Esophagus muscularis mucosa (tissue), 4 donors: ENCODE measurements at regions not wholly inside any gene's neighbourhood (a gene's known extent, or its start where the extent isn't known, plus 50 kb on each side); places are given as distances from the start of the nearest gene placed in this dataset.
"Not testable (repeated sequence)": the region's sequence is repeated elsewhere in the genome, so short reads cannot be mapped to it uniquely, and the experiment has no call there.

Experiments used
- DNase-seq: peaks from one replicate; pipeline ENCODE4 v3.0.0-alpha.2; 2017; ENCODE audit errors: extremely low spot score
- H3K27ac ChIP-seq, 4 donors: fragments of 200-600 bp; sonication (generic); replicated peaks in 1 of 4; 1 replicate in 3 of 4; 2 replicates in 1 of 4; pipeline ENCODE4 v1.5.1; 2016 to 2019; ENCODE audit warnings: mild to moderate bottlenecking in 1 of 4
- H3K27me3 ChIP-seq, 4 donors: fragments of 200-600 bp; sonication (generic); one replicate each; pipeline versions ENCODE4 v1.5.1 to v1.6.0; 2016 to 2019
- H3K36me3 ChIP-seq, 4 donors: fragments of 200-600 bp; sonication (generic); one replicate each; pipeline ENCODE4 v1.5.1; 2016 to 2019
- H3K4me1 ChIP-seq, 4 donors: fragments of 200-600 bp; sonication (generic); one replicate each; pipeline ENCODE4 v1.5.1; 2016 to 2019
- H3K4me3 ChIP-seq, 4 donors: fragments of 200-600 bp; sonication (generic); 1 replicate in 2 of 4; 2 replicates in 2 of 4; pipeline ENCODE4 v1.5.1; 2016 to 2019; ENCODE audit warnings: mild to moderate bottlenecking in 4 of 4, moderate library complexity in 1 of 4
- H3K9me3 ChIP-seq, 4 donors: fragments of 200-600 bp; sonication (generic); 1 replicate in 3 of 4; 2 replicates in 1 of 4; pipeline ENCODE4 v1.5.1; 2016 to 2019
- EP300 ChIP-seq: sonication (generic); formaldehyde crosslinking; IDR thresholded peaks from one replicate; pipeline ENCODE4 v1.6.1; 2017; ENCODE audit warnings: antibody characterized with exemption
- POLR2A ChIP-seq: fragments of 450-650 bp; IDR thresholded peaks from one replicate; pipeline ENCODE4 v1.6.1; 2017; ENCODE audit warnings: antibody characterized with exemption, moderate library complexity, mild to moderate bottlenecking, low read depth
- POLR2AphosphoS5 ChIP-seq, 2 donors: sonication (generic); formaldehyde crosslinking; IDR thresholded peaks; one replicate each; pipeline ENCODE4 v1.6.1; 2017; ENCODE audit warnings: antibody characterized with exemption in 2 of 2
- WGBS: methylation state at CpG from one replicate; pipeline ENCODE4 v1.1.5; 2018; 5-methylcytosine and 5-hydroxymethylcytosine counted together
- intact Hi-C: fragments of 100-400 bp; cut with DNase I; formaldehyde crosslinking; loops from one replicate; pipeline ENCODE4 v1.15.1; 2023
- TF ChIP-seq, protein P1 (sequence below), 3 experiments: fragments of 200-600 bp in 2 of 3; fragments of 450-650 bp in 1 of 3; sonication (generic) in 2 of 3; IDR thresholded peaks; one replicate each; pipeline ENCODE4 v1.5.1; 2017 to 2019; ENCODE audit warnings: antibody characterized with exemption in 3 of 3, mild to moderate bottlenecking in 2 of 3, moderate library complexity in 1 of 3

DNA sequence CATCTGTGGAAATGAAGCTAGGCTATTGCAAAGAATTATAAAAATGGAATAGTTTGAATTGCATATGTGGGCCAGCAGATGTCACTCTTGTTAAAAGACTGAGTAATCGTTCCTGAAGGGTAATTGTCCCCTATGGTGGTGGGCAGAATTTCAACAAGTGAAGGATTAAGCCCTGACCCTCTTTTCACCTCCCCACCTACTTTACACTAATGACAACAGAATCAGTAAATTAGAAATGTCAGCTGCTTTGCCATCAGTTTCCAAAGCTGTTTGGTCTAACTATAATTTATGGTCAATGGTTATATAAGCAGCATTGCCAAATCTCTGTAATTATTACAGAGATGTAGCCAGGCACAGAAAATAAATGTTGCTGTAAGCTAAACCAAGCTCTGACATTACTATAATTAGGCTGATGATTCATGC, 898.6 kb downstream of the AMY1C start:
- no peak overlapping the region for H3K4me3 ChIP-seq
- WGBS, result 0% methylated on average over 1 of the region's 1 CpG

DNA sequence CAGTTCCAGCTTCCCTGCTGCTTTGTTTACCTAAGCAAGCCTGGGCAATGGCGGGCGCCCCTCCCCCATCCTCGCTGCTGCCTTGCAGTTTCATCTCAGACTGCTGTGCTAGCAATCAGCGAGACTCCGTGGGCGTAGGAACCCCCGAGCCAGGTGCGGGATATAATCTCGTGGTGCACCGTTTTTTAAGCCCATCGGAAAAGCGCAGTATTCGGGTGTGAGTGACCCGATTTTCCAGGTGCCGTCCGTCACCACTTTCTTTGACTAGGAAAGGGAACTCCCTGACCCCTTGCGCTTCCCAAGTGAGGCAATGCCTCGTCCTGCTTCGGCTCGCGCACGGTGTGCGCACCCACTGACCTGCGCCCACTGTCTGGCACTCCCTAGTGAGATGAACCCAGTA, 914.7 kb downstream of the AMY1C start:
- WGBS, result 95% methylated on average over 24 of the region's 24 CpGs
- intact Hi-C loops, H3K27me3 ChIP-seq, H3K4me1 ChIP-seq, H3K27ac ChIP-seq, H3K36me3 ChIP-seq, H3K4me3 ChIP-seq, DNase-seq, H3K9me3 ChIP-seq: not testable (repeated sequence)

More for the DNA sequence above, 898.6 kb downstream of the AMY1C start:
- Histone ChIP-seq H3K4me1 (peaks cover 0 to 8% (median 2%) of the 10 kb centered on the region in 4 donors), H3K36me3 (no peaks in the 10 kb centered on the region), H3K27me3 (no peaks in the 10 kb centered on the region), H3K9me3 (no peaks in the 10 kb centered on the region), H3K27ac (no peak overlapping the region)
- TF ChIP-seq, protein P1, sequence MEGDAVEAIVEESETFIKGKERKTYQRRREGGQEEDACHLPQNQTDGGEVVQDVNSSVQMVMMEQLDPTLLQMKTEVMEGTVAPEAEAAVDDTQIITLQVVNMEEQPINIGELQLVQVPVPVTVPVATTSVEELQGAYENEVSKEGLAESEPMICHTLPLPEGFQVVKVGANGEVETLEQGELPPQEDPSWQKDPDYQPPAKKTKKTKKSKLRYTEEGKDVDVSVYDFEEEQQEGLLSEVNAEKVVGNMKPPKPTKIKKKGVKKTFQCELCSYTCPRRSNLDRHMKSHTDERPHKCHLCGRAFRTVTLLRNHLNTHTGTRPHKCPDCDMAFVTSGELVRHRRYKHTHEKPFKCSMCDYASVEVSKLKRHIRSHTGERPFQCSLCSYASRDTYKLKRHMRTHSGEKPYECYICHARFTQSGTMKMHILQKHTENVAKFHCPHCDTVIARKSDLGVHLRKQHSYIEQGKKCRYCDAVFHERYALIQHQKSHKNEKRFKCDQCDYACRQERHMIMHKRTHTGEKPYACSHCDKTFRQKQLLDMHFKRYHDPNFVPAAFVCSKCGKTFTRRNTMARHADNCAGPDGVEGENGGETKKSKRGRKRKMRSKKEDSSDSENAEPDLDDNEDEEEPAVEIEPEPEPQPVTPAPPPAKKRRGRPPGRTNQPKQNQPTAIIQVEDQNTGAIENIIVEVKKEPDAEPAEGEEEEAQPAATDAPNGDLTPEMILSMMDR (IDR thresholded peaks at IDR 0.05), result peak in 1 of 3 experiments; percentile 11
- no peak for TF ChIP-seq EP300
- intact Hi-C loops, result no loop called here
- no peak for DNase-seq

DNA sequence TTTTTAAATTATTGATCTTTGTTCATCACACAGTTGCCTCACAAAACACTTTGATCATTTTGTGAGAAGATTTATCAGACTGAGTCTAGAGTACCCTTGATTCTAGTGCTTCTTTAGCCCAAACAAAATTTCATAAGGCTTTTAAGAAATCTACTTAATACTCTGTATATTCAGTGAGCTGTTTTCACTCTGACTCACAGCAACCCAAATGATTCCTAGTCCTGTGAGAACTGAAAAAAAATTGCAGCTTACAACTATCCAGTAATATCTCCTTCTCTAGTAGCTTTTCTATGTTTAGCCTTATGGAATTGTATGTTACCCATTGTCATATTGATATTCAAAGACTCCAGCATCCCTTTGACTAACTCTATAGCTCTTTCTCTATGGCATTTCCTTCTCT, 915.6 kb downstream of the AMY1C start:
- Histone ChIP-seq H3K27me3 (no peaks in the 10 kb centered on the region), H3K27ac (no peak overlapping the region), H3K4me1 (no peaks in the 10 kb centered on the region), H3K36me3 (no peaks in the 10 kb centered on the region), H3K4me3 (no peak overlapping the region), H3K9me3 (no peaks in the 10 kb centered on the region)
- DNase-seq, result no peak
- intact Hi-C loops, result no loop called here
- no peak for TF ChIP-seq POLR2A
- TF ChIP-seq EP300, result no peak
- TF ChIP-seq, protein P1 (IDR thresholded peaks at IDR 0.05), result no peak

DNA sequence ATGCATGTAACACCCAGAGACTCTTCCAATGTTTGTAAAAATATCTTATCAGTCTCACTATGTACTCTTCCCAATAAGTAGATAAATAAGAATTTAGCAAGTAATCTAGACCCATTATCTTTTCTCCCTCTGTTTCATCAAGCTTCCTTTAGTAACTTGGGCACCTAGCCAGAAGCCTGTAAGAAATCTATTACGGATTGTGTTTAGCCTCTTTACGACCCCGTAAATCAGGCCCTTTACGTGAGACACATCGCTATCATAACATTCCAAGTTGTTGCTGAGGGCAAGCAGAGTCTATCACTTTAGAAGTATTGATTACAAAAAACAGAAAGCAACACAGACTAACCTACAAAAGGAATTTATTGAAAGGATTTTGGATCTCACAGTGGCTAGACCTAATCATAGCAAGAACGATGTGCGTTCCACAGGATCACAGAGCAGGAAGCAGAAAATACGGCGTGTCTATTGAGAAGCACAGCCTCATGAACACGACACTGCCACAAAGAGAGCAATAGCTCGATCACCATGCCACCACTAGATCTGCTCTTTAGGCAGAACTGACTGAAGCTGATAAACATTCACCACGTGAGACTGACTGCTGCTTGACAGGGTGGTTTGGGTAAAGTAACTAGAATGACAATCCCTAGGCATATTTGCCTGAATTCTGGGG, 922.1 kb downstream of the AMY1C start:
- Histone ChIP-seq H3K4me1 (no peaks in the 10 kb centered on the region), H3K27me3 (no peaks in the 10 kb centered on the region), H3K9me3 (no peaks in the 10 kb centered on the region), H3K36me3 (no peaks in the 10 kb centered on the region), H3K27ac (no peak overlapping the region), H3K4me3 (no peak overlapping the region)
- WGBS, result 56% methylated on average over 12 of the region's 12 CpGs
- no peak for DNase-seq
- no peak for TF ChIP-seq POLR2AphosphoS5 (IDR thresholded peaks at IDR 0.05)
- TF ChIP-seq POLR2A, result no peak
- no peak for TF ChIP-seq EP300
- TF ChIP-seq, protein P1 (IDR thresholded peaks at IDR 0.05), result no peak
- intact Hi-C loops, result no loop called here

DNA sequence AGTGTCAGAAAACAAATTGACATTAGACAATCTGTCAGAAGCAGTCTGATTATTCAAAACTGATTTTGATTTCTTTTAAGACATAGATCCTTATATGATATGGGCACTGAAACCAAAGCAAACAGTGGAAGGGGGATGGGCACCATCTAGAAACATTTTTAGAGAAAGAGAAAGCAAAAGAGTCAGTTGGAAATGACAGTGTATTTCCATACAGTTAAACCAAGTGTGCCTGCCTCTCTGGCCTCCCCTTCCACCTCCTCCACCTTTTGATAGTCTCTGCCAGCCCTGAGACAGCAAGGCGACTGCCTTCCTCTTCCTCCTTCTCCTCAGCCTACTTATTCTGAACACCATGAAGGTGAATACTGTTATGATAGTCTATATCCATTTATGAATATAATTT, 949.7 kb downstream of the AMY1C start:
- DNase-seq, result no peak
- intact Hi-C loops, result no loop called here
- Histone ChIP-seq H3K4me1 (no peaks in the 10 kb centered on the region), H3K27ac (no peak overlapping the region), H3K9me3 (no peaks in the 10 kb centered on the region), H3K36me3 (no peaks in the 10 kb centered on the region), H3K27me3 (no peaks in the 10 kb centered on the region), H3K4me3 (no peak overlapping the region)
- 68% methylated on average over 1 of the region's 1 CpG for WGBS
- TF ChIP-seq EP300 (no peak), POLR2A (no peak), POLR2AphosphoS5 (IDR thresholded peaks at IDR 0.05) (no peak)
- TF ChIP-seq, protein P1 (IDR thresholded peaks at IDR 0.05), result no peak
